ENCODE measurements at regions not wholly inside any gene's neighbourhood (a gene's known extent, or its start where the extent isn't known, plus 50 kb on each side); places are given as distances from the start of the nearest gene placed in this dataset.
"Not testable (repeated sequence)": the region's sequence is repeated elsewhere in the genome, so short reads cannot be mapped to it uniquely, and the experiment has no call there.

DNA sequence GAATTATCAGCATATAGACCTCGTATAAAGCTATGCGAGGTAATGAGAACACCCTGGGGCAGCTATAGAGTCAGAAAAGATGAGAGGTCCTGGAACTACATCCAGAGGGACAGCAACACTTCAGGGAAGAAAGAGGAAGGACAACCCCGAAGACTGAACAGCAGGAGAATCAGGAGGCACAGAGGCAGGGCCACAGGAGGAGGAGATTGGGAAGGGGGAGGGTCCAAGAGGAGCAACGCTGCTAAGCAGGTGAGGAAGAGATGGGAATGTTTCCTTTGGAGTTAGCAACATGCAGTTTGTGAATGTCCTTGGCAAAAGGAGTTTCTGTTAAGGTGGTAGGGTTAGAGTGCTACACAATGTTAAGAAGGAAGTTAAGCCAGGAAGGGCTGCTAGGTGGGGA is 79.5 kb upstream of the OLIG3 start:
- H3K9me3 ChIP-seq, result no peaks in the 10 kb centered on the region
- H3K36me3 ChIP-seq, result no peaks in the 10 kb centered on the region
- no peak overlapping the region for H3K27ac ChIP-seq
- peaks cover 4% of the 10 kb centered on the region for H3K27me3 ChIP-seq
- WGBS, result 63% methylated on average over 4 of the region's 4 CpGs
- DNase-seq (ENCODE audit: low spot score in 2 of 2), result no peak
- H3K4me1 ChIP-seq, result no peaks in the 10 kb centered on the region
- TF ChIP-seq POLR2A (IDR thresholded peaks at IDR 0.05) (no peak), POLR2AphosphoS5 (IDR thresholded peaks at IDR 0.05) (no peak), EP300 (IDR thresholded peaks at IDR 0.05) (no peak)
- TF ChIP-seq, protein P1, sequence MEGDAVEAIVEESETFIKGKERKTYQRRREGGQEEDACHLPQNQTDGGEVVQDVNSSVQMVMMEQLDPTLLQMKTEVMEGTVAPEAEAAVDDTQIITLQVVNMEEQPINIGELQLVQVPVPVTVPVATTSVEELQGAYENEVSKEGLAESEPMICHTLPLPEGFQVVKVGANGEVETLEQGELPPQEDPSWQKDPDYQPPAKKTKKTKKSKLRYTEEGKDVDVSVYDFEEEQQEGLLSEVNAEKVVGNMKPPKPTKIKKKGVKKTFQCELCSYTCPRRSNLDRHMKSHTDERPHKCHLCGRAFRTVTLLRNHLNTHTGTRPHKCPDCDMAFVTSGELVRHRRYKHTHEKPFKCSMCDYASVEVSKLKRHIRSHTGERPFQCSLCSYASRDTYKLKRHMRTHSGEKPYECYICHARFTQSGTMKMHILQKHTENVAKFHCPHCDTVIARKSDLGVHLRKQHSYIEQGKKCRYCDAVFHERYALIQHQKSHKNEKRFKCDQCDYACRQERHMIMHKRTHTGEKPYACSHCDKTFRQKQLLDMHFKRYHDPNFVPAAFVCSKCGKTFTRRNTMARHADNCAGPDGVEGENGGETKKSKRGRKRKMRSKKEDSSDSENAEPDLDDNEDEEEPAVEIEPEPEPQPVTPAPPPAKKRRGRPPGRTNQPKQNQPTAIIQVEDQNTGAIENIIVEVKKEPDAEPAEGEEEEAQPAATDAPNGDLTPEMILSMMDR (IDR thresholded peaks at IDR 0.05), result no peak
- H3K4me3 ChIP-seq, result no peak overlapping the region

DNA sequence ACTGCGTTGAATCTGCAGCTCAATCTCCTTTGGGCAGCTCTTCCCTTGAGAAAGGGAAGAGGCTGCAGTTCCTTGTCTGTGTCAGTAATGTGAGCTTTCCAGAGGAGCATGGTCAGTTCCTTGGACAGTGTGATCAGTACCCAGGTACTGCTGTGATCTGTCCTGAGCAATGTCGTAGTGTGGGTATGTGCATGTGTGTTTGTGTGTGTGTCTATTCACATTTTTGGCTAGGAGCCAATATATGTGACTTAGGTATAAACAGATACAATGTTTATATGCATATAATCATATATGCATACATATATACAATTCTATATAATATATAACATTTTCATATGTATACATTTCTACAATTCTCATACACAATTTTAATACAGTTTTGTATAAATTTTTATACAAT is 85.4 kb upstream of the OLIG3 start:
- 86% methylated on average over 2 of the region's 2 CpGs for WGBS
- Histone ChIP-seq H3K27ac (no peak overlapping the region), H3K4me1 (no peaks in the 10 kb centered on the region), H3K4me3 (no peak overlapping the region), H3K36me3 (no peaks in the 10 kb centered on the region), H3K27me3 (no peaks in the 10 kb centered on the region), H3K9me3 (no peaks in the 10 kb centered on the region)
- DNase-seq (ENCODE audit: low spot score in 2 of 2), result no peak
- no peak for TF ChIP-seq EP300 (IDR thresholded peaks at IDR 0.05)
- TF ChIP-seq, protein P1 (IDR thresholded peaks at IDR 0.05), result no peak
- TF ChIP-seq POLR2A (IDR thresholded peaks at IDR 0.05), result no peak
- no peak for TF ChIP-seq POLR2AphosphoS5 (IDR thresholded peaks at IDR 0.05)

DNA sequence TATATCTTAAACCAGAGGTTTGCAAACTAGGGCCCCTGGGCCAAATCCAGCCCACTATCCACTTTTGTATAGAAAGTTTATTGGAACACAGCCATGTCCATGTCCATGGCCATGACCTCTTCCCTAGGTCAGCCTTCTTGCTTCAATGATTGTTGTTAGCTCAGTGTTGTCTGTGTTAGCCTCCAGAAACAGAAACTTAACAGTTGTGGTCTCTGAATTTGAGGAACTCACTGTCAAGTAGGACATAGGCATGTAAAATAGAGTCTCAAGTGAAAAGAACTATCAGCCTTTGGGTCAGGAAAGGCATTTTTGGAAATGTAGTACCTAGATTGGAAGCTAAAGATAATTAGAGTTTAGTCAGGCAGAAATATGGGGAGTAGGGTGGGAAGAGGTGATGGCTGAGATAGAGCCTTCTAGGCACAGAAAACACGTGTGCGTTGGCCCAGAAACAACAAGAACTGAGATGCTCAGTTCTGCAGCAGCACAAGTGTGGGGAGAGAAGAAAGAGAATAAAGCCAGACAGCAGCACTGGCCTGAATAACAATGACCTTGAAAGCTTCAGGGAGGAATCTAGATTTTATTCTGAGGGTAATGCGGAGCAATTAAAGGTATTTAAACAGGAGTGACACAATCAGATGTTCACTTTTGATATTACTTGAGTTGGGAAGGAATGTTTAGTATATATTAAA is 87.0 kb upstream of the OLIG3 start:
- Histone ChIP-seq H3K4me3 (no peak overlapping the region), H3K27ac (no peak overlapping the region), H3K4me1 (no peaks in the 10 kb centered on the region), H3K27me3 (no peaks in the 10 kb centered on the region), H3K36me3 (no peaks in the 10 kb centered on the region), H3K9me3 (no peaks in the 10 kb centered on the region)
- WGBS, result 59% methylated on average over 3 of the region's 3 CpGs
- TF ChIP-seq, protein P1 (IDR thresholded peaks at IDR 0.05), result no peak
- TF ChIP-seq EP300 (IDR thresholded peaks at IDR 0.05), result no peak
- no peak for TF ChIP-seq POLR2A (IDR thresholded peaks at IDR 0.05)
- no peak for TF ChIP-seq POLR2AphosphoS5 (IDR thresholded peaks at IDR 0.05)
- no peak for DNase-seq (ENCODE audit: low spot score in 2 of 2)

DNA sequence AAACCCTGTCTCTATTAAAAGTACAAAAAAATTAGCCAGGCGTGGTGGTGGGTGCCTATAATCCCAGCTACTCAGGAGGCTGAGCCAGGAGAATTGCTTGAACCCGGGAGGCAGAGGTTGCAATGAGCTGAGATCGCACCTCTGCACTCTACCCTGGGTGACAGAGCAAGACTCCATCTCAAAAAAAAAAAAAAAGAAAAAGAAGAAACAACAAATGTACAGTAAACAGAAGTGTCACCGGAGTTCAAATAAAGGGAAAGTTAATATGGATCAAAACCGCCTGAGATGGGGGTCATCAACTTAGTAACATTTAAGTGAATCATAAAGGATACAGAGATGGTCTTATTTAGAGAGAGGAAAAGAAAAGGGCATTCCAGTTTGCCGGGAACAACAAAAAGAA is 89.3 kb upstream of the OLIG3 start:
- not testable (repeated sequence) for H3K4me1 ChIP-seq; H3K9me3 ChIP-seq; H3K4me3 ChIP-seq; H3K27ac ChIP-seq; H3K27me3 ChIP-seq; DNase-seq (ENCODE audit: low spot score in 2 of 2); H3K36me3 ChIP-seq
- WGBS, result 95% methylated on average over 6 of the region's 6 CpGs

DNA sequence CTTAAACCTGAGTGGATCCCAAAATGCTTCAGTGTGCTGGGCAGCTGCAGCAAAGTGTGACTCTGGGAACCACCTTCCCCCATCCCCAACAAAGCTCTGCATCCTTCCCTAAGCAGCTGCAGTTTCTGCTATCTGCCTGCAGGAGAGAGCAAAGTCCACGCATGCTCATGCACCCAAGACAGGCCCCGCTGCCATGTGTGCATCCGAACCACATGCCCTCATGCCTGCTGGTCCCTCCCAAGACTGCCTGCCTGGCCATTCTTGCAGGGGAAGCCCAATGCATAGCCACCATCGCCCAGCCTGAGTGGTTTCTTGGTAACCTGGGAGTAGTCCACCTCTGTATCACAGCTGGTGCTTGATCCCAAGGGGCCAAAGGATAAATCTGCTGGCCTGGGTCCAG is 94.3 kb upstream of the OLIG3 start:
- TF ChIP-seq POLR2AphosphoS5 (IDR thresholded peaks at IDR 0.05) (no peak), POLR2A (IDR thresholded peaks at IDR 0.05) (no peak), EP300 (IDR thresholded peaks at IDR 0.05) (no peak)
- TF ChIP-seq, protein P1 (IDR thresholded peaks at IDR 0.05), result peak in 1 of 2 donors; percentile 14
- H3K36me3 ChIP-seq, result no peaks in the 10 kb centered on the region
- H3K9me3 ChIP-seq, result no peaks in the 10 kb centered on the region
- WGBS, result 81% methylated on average over 4 of the region's 4 CpGs
- peak overlapping the region; percentile 86 for H3K27ac ChIP-seq
- H3K4me3 ChIP-seq, result no peak overlapping the region
- peaks cover 2% of the 10 kb centered on the region for H3K4me1 ChIP-seq
- DNase-seq (ENCODE audit: low spot score in 2 of 2), result no peak
- H3K27me3 ChIP-seq, result no peaks in the 10 kb centered on the region
